H1 (cell line): ENCODE measurements at regions not wholly inside any gene's neighbourhood (a gene's known extent, or its start where the extent isn't known, plus 50 kb on each side); places are given as distances from the start of the nearest gene placed in this dataset.

ENCODE experiments used
- CTCF ChIA-PET: fragments of 300-600 bp; sonication (Branson Sonifier 250); formaldehyde crosslinking; loops from one replicate; lab custom pipeline; 2021; ENCODE audit not compliant: partially characterized antibody; lab: Charles Lee
- POLR2A ChIA-PET: fragments of 300-600 bp; sonication (Branson Sonifier 250); formaldehyde crosslinking; loops from one replicate; lab custom pipeline; 2021; ENCODE audit warnings: inconsistent platforms; ENCODE audit not compliant: partially characterized antibody; lab: Charles Lee
- DNase-seq, 2 experiments: peaks; one replicate each; pipeline versions ENCODE4 v3.0.0 to v3.0.0-alpha.2; 2010 to 2022; ENCODE audit warnings: low spot score in 2 of 2, low read depth in 1 of 2, mixed read lengths in 1 of 2
- FAIRE-seq: peaks from 2 replicates; lab custom pipeline; 2011; peaks lifted over from hg19 to GRCh38; lab: Jason Lieb, UNC
- H2AFZ ChIP-seq: 2 replicates; pipeline ENCODE4 v1.8.1; 2012; ENCODE audit warnings: low read length, inconsistent platforms
- H2AK5ac ChIP-seq: 2 replicates; pipeline ENCODE4 v1.6.1; 2013; ENCODE audit warnings: low read depth, low read length
- H2BK120ac ChIP-seq: replicated peaks from 2 replicates; pipeline ENCODE3; 2013; ENCODE audit warnings: low read depth, low read length, inconsistent platforms
- H2BK12ac ChIP-seq: 2 replicates; pipeline ENCODE4 v1.6.1; 2013; ENCODE audit warnings: low read depth, low read length
- H2BK15ac ChIP-seq: 2 replicates; pipeline ENCODE4 v1.6.1; 2013; ENCODE audit warnings: low read length
- H2BK20ac ChIP-seq: 2 replicates; pipeline ENCODE4 v1.6.1; 2013; ENCODE audit warnings: low read length
- H2BK5ac ChIP-seq: 2 replicates; pipeline ENCODE4 v1.6.1; 2013; ENCODE audit warnings: low read depth, low read length
- H3K14ac ChIP-seq: 2 replicates; pipeline ENCODE4 v1.6.1; 2013; ENCODE audit warnings: inconsistent platforms; ENCODE audit not compliant: insufficient read length
- H3K18ac ChIP-seq: 2 replicates; pipeline ENCODE4 v1.6.1; 2013; ENCODE audit warnings: low read length; ENCODE audit errors: extremely low read depth
- H3K23ac ChIP-seq: 2 replicates; pipeline ENCODE4 v1.6.1; 2013; ENCODE audit warnings: inconsistent platforms; ENCODE audit not compliant: insufficient read length
- H3K23me2 ChIP-seq: 2 replicates; pipeline ENCODE4 v1.6.1; 2013; ENCODE audit warnings: low read depth, low read length
- H3K27ac ChIP-seq: 2 replicates; pipeline ENCODE4 v1.6.1; 2011; ENCODE audit warnings: low read depth, low read length, inconsistent platforms
- H3K27me3 ChIP-seq, 4 experiments: replicated peaks in 1 of 4; 1 replicate in 1 of 4; 2 replicates in 3 of 4; pipeline versions ENCODE4 v1.6.1 to v1.8.1; 2011 to 2013; ENCODE audit warnings: low read length in 3 of 4, mild to moderate bottlenecking in 3 of 4, inconsistent platforms in 2 of 4, mixed read lengths in 2 of 4, moderate library complexity in 1 of 4; ENCODE audit not compliant: control insufficient read depth in 3 of 4, insufficient read depth in 3 of 4; ENCODE audit errors: extremely low read depth in 1 of 4
- H3K36me3 ChIP-seq, 4 experiments: 2 replicates each; pipeline versions ENCODE4 v1.6.1 to v1.8.1; 2011 to 2013; ENCODE audit warnings: mild to moderate bottlenecking in 4 of 4, low read length in 3 of 4, moderate library complexity in 2 of 4, control low read depth in 1 of 4, inconsistent platforms in 1 of 4; ENCODE audit not compliant: insufficient read depth in 4 of 4, control insufficient read depth in 2 of 4
- H3K4ac ChIP-seq: replicated peaks from 2 replicates; pipeline ENCODE3; 2013; ENCODE audit warnings: low read length, low read depth, mixed read lengths, inconsistent platforms; ENCODE audit not compliant: insufficient read length
- H3K4me1 ChIP-seq, 4 experiments: replicated peaks in 1 of 4; 1 replicate in 1 of 4; 2 replicates in 3 of 4; pipeline versions ENCODE4 v1.6.1 to v1.8.1; 2011 to 2013; ENCODE audit warnings: low read length in 3 of 4, inconsistent platforms in 2 of 4, mixed read lengths in 1 of 4; ENCODE audit not compliant: insufficient read depth in 4 of 4, control insufficient read depth in 3 of 4
- H3K4me2 ChIP-seq, 2 experiments: 2 replicates each; pipeline versions ENCODE4 v1.6.1 to v1.8.1; 2011 to 2013; ENCODE audit warnings: low read depth in 2 of 2, low read length in 2 of 2, control low read depth in 1 of 2, inconsistent platforms in 1 of 2, mild to moderate bottlenecking in 1 of 2; ENCODE audit not compliant: insufficient read depth in 1 of 2
- H3K4me3 ChIP-seq, 4 experiments: fragments of 200-600, 300-600 bp in 1 of 4; sonication (generic), shearing (Covaris generic), sonication (Bioruptor Twin) in 1 of 4; 2 replicates each; pipeline versions ENCODE4 v1.5.1 to v1.8.1; 2011 to 2016; ENCODE audit warnings: low read length in 4 of 4, low read depth in 3 of 4, control low read depth in 2 of 4, inconsistent platforms in 2 of 4, mild to moderate bottlenecking in 2 of 4, mixed read lengths in 1 of 4, moderate library complexity in 1 of 4; ENCODE audit not compliant: insufficient read depth in 2 of 4; ENCODE audit errors: extremely low read depth in 1 of 4
- H3K56ac ChIP-seq: replicated peaks from 2 replicates; pipeline ENCODE3; 2013; ENCODE audit warnings: low read depth, mild to moderate bottlenecking, mixed read lengths, low read length, inconsistent platforms; ENCODE audit not compliant: insufficient read length
- H3K79me1 ChIP-seq: 2 replicates; pipeline ENCODE4 v1.6.1; 2013; ENCODE audit warnings: low read depth, low read length, control low read depth
- H3K79me2 ChIP-seq, 2 experiments: 2 replicates each; pipeline versions ENCODE4 v1.6.1 to v1.8.1; 2012 to 2013; ENCODE audit warnings: low read length in 2 of 2, mild to moderate bottlenecking in 2 of 2, inconsistent platforms in 1 of 2; ENCODE audit not compliant: insufficient read depth in 2 of 2, control insufficient read depth in 1 of 2
- H3K9ac ChIP-seq, 4 experiments: replicated peaks in 1 of 4; 1 replicate in 1 of 4; 2 replicates in 3 of 4; pipeline versions ENCODE4 v1.6.1 to v1.8.1; 2011 to 2013; ENCODE audit warnings: low read depth in 3 of 4, low read length in 3 of 4, control low read depth in 2 of 4, mild to moderate bottlenecking in 2 of 4, moderate library complexity in 2 of 4, inconsistent platforms in 1 of 4; ENCODE audit errors: extremely low read depth in 1 of 4
- H3K9me3 ChIP-seq, 2 experiments: 2 replicates each; pipeline versions ENCODE4 v1.6.1 to v1.8.1; 2012 to 2013; ENCODE audit warnings: mild to moderate bottlenecking in 2 of 2, moderate library complexity in 2 of 2, control low read depth in 1 of 2, inconsistent platforms in 1 of 2, low read depth in 1 of 2, low read length in 1 of 2, mixed read lengths in 1 of 2; ENCODE audit not compliant: insufficient read depth in 2 of 2
- H4K20me1 ChIP-seq, 2 experiments: replicated peaks in 1 of 2; 2 replicates each; pipeline versions ENCODE3 to v1.8.1; 2011 to 2013; ENCODE audit warnings: inconsistent platforms in 2 of 2, low read length in 2 of 2, mild to moderate bottlenecking in 1 of 2; ENCODE audit not compliant: insufficient read depth in 2 of 2, control insufficient read depth in 1 of 2
- H4K5ac ChIP-seq: 2 replicates; pipeline ENCODE4 v1.6.1; 2013; ENCODE audit warnings: low read length, low read depth, mixed read lengths, inconsistent platforms; ENCODE audit not compliant: insufficient read length
- H4K8ac ChIP-seq: 2 replicates; pipeline ENCODE4 v1.8.0; 2013; ENCODE audit warnings: mild to moderate bottlenecking, moderate library complexity, low read length, inconsistent platforms; ENCODE audit not compliant: insufficient read depth; ENCODE audit errors: extremely low read depth
- H4K91ac ChIP-seq: replicated peaks from 2 replicates; pipeline ENCODE3; 2013; ENCODE audit warnings: low read length, mixed read lengths, inconsistent platforms; ENCODE audit not compliant: insufficient read length
- NANOG ChIP-seq: IDR thresholded peaks from 2 replicates; pipeline ENCODE4 v1.6.1; 2011; ENCODE audit warnings: low read length, low read depth, mild to moderate bottlenecking, inconsistent platforms; ENCODE audit not compliant: insufficient read depth, poor library complexity, severe bottlenecking
- TF ChIP-seq, protein P1 (sequence below): fragments of 300-600 bp; sonication (generic); IDR thresholded peaks from 2 replicates; pipeline ENCODE4 v1.7.1; 2012; ENCODE audit warnings: low read length, moderate library complexity, mild to moderate bottlenecking, inconsistent platforms; ENCODE audit not compliant: insufficient replicate concordance

GRCh38 chrX:100081503-100081902, 328.6 kb downstream of the PCDH19 start:
- Histone ChIP-seq H4K5ac (no peak overlapping the region), H3K14ac (no peak overlapping the region), H3K9ac (no peak overlapping the region), H3K56ac (no peak overlapping the region), H3K4me3 (no peak overlapping the region), H3K4me1 (peaks cover 0 to 5% (median 0%) of the 10 kb centered on the region in 4 experiments; a peak in 1 of 7 replicates), H2AK5ac (no peak overlapping the region), H3K9me3 (no peaks in the 10 kb centered on the region), H3K27ac (no peak overlapping the region), H2BK15ac (no peak overlapping the region), H3K36me3 (no peaks in the 10 kb centered on the region), H3K79me2 (no peaks in the 10 kb centered on the region), H4K91ac (no peak overlapping the region), H2BK120ac (no peak overlapping the region), H2BK5ac (no peak overlapping the region), H3K18ac (no peak overlapping the region), H4K20me1 (no peaks in the 10 kb centered on the region), H3K4ac (no peak overlapping the region), H4K8ac (no peak overlapping the region), H2BK20ac (no peak overlapping the region), H3K27me3 (no peaks in the 10 kb centered on the region), H3K23ac (no peak overlapping the region), H3K4me2 (no peak overlapping the region), H3K23me2 (no peaks in the 10 kb centered on the region), H2AFZ (no peak overlapping the region), H2BK12ac (no peak overlapping the region), H3K79me1 (no peaks in the 10 kb centered on the region)
- ChIA-PET POLR2A (no interaction called here), CTCF (no interaction called here)
- no peak for FAIRE-seq
- DNase-seq = no peak
- no peak for TF ChIP-seq NANOG
- TF ChIP-seq, protein P1, sequence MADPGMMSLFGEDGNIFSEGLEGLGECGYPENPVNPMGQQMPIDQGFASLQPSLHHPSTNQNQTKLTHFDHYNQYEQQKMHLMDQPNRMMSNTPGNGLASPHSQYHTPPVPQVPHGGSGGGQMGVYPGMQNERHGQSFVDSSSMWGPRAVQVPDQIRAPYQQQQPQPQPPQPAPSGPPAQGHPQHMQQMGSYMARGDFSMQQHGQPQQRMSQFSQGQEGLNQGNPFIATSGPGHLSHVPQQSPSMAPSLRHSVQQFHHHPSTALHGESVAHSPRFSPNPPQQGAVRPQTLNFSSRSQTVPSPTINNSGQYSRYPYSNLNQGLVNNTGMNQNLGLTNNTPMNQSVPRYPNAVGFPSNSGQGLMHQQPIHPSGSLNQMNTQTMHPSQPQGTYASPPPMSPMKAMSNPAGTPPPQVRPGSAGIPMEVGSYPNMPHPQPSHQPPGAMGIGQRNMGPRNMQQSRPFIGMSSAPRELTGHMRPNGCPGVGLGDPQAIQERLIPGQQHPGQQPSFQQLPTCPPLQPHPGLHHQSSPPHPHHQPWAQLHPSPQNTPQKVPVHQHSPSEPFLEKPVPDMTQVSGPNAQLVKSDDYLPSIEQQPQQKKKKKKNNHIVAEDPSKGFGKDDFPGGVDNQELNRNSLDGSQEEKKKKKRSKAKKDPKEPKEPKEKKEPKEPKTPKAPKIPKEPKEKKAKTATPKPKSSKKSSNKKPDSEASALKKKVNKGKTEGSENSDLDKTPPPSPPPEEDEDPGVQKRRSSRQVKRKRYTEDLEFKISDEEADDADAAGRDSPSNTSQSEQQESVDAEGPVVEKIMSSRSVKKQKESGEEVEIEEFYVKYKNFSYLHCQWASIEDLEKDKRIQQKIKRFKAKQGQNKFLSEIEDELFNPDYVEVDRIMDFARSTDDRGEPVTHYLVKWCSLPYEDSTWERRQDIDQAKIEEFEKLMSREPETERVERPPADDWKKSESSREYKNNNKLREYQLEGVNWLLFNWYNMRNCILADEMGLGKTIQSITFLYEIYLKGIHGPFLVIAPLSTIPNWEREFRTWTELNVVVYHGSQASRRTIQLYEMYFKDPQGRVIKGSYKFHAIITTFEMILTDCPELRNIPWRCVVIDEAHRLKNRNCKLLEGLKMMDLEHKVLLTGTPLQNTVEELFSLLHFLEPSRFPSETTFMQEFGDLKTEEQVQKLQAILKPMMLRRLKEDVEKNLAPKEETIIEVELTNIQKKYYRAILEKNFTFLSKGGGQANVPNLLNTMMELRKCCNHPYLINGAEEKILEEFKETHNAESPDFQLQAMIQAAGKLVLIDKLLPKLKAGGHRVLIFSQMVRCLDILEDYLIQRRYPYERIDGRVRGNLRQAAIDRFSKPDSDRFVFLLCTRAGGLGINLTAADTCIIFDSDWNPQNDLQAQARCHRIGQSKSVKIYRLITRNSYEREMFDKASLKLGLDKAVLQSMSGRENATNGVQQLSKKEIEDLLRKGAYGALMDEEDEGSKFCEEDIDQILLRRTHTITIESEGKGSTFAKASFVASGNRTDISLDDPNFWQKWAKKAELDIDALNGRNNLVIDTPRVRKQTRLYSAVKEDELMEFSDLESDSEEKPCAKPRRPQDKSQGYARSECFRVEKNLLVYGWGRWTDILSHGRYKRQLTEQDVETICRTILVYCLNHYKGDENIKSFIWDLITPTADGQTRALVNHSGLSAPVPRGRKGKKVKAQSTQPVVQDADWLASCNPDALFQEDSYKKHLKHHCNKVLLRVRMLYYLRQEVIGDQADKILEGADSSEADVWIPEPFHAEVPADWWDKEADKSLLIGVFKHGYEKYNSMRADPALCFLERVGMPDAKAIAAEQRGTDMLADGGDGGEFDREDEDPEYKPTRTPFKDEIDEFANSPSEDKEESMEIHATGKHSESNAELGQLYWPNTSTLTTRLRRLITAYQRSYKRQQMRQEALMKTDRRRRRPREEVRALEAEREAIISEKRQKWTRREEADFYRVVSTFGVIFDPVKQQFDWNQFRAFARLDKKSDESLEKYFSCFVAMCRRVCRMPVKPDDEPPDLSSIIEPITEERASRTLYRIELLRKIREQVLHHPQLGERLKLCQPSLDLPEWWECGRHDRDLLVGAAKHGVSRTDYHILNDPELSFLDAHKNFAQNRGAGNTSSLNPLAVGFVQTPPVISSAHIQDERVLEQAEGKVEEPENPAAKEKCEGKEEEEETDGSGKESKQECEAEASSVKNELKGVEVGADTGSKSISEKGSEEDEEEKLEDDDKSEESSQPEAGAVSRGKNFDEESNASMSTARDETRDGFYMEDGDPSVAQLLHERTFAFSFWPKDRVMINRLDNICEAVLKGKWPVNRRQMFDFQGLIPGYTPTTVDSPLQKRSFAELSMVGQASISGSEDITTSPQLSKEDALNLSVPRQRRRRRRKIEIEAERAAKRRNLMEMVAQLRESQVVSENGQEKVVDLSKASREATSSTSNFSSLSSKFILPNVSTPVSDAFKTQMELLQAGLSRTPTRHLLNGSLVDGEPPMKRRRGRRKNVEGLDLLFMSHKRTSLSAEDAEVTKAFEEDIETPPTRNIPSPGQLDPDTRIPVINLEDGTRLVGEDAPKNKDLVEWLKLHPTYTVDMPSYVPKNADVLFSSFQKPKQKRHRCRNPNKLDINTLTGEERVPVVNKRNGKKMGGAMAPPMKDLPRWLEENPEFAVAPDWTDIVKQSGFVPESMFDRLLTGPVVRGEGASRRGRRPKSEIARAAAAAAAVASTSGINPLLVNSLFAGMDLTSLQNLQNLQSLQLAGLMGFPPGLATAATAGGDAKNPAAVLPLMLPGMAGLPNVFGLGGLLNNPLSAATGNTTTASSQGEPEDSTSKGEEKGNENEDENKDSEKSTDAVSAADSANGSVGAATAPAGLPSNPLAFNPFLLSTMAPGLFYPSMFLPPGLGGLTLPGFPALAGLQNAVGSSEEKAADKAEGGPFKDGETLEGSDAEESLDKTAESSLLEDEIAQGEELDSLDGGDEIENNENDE = no peak
